Esophagus muscularis mucosa (tissue), 2 donors: ENCODE measurements at regions not wholly inside any gene's neighbourhood (a gene's known extent, or its start where the extent isn't known, plus 50 kb on each side); places are given as distances from the start of the nearest gene placed in this dataset.

Experiments
- POLR2A ChIP-seq: fragments of 450-650 bp; IDR thresholded peaks from one replicate; pipeline ENCODE4 v1.6.1; 2017; ENCODE audit warnings: antibody characterized with exemption, moderate library complexity, mild to moderate bottlenecking, low read depth
- POLR2AphosphoS5 ChIP-seq, 2 donors: sonication (generic); formaldehyde crosslinking; IDR thresholded peaks; one replicate each; pipeline ENCODE4 v1.6.1; 2017; ENCODE audit warnings: antibody characterized with exemption in 2 of 2

- TF ChIP-seq POLR2AphosphoS5 (IDR thresholded peaks at IDR 0.05) (no peak), POLR2A (no peak)
These were observed 189.8 kb downstream of the UTRN start for GRCh38 chr6:144474904-144475303.
